Fibroblast of mammary gland (primary cell): ENCODE measurements at regions not wholly inside any gene's neighbourhood (a gene's known extent, or its start where the extent isn't known, plus 50 kb on each side); places are given as distances from the start of the nearest gene placed in this dataset.

Source experiments
- DNase-seq: peaks from one replicate; pipeline ENCODE4 v3.0.0-alpha.2; 2010; ENCODE audit warnings: low read depth
- H3K4me3 ChIP-seq: 2 replicates; pipeline ENCODE4 v1.5.1; 2011; ENCODE audit warnings: low read depth, mild to moderate bottlenecking, low read length, moderate library complexity; ENCODE audit not compliant: control insufficient read depth
- CTCF ChIP-seq: conservative IDR thresholded peaks from 2 replicates; pipeline ENCODE4 v1.5.1; 2011; ENCODE audit warnings: low read depth, low read length, inconsistent platforms; ENCODE audit not compliant: control insufficient read depth, insufficient read depth

GRCh38 chr2:224145751-224146355, 106.8 kb upstream of the SERPINE2 start:
- no peak overlapping the region for H3K4me3 ChIP-seq
- peak; percentile 93 for DNase-seq

GRCh38 chr2:224143526-224143925, 104.4 kb upstream of the SERPINE2 start:
- no peak overlapping the region for H3K4me3 ChIP-seq
- no peak for DNase-seq
- TF ChIP-seq CTCF, result no peak

More at GRCh38 chr2:224145751-224146355, 106.8 kb upstream of the SERPINE2 start:
- TF ChIP-seq CTCF, result no peak

- no peak overlapping the region for H3K4me3 ChIP-seq
- TF ChIP-seq CTCF, result peak; percentile 11
- peak; percentile 90 for DNase-seq
Observed at GRCh38 chr2:224142397-224143312, 103.6 kb upstream of the SERPINE2 start.

- DNase-seq, result no peak
- no peak overlapping the region for H3K4me3 ChIP-seq
- no peak for TF ChIP-seq CTCF
Observed at GRCh38 chr2:224141304-224141703, 102.2 kb upstream of the SERPINE2 start.

- no peak for TF ChIP-seq CTCF
- H3K4me3 ChIP-seq, result no peak overlapping the region
- DNase-seq, result no peak
Observed at GRCh38 chr2:224137208-224137607, 98.1 kb upstream of the SERPINE2 start.

GRCh38 chr2:224136396-224136795, 97.3 kb upstream of the SERPINE2 start:
- no peak for DNase-seq
- H3K4me3 ChIP-seq, result no peak overlapping the region
- TF ChIP-seq CTCF, result no peak

GRCh38 chr2:224135881-224136280, 96.8 kb upstream of the SERPINE2 start:
- no peak for DNase-seq
- no peak overlapping the region for H3K4me3 ChIP-seq
- TF ChIP-seq CTCF, result no peak
